Epithelial cell of proximal tubule (primary cell): ENCODE measurements at regions not wholly inside any gene's neighbourhood (a gene's known extent, or its start where the extent isn't known, plus 50 kb on each side); places are given as distances from the start of the nearest gene placed in this dataset.

Experiments used
- DNase-seq: peaks from one replicate; pipeline ENCODE4 v3.0.0-alpha.2; 2011; ENCODE audit warnings: low read depth
- H3K4me3 ChIP-seq: 2 replicates; pipeline ENCODE4 v1.5.1; 2011; ENCODE audit warnings: low read depth, mild to moderate bottlenecking, low read length
- CTCF ChIP-seq: conservative IDR thresholded peaks from 2 replicates; pipeline ENCODE4 v1.5.1; 2012; ENCODE audit warnings: low read depth, mild to moderate bottlenecking, low read length

- DNase-seq: no peak
- no peak for TF ChIP-seq CTCF
These were observed 648.1 kb downstream of the USP25 start for GRCh38 chr21:16377857-16378256.

GRCh38 chr21:16378525-16378924 lies 648.7 kb downstream of the USP25 start:
- DNase-seq: no peak

More at GRCh38 chr21:16377857-16378256, 648.1 kb downstream of the USP25 start:
- no peak overlapping the region for H3K4me3 ChIP-seq

GRCh38 chr21:16388291-16388690 lies 658.5 kb downstream of the USP25 start:
- DNase-seq: no peak
- H3K4me3 ChIP-seq: no peak overlapping the region
- TF ChIP-seq CTCF: no peak

More at GRCh38 chr21:16378525-16378924, 648.7 kb downstream of the USP25 start:
- H3K4me3 ChIP-seq: no peak overlapping the region
- no peak for TF ChIP-seq CTCF

- H3K4me3 ChIP-seq: peak overlapping the region; percentile 15
- TF ChIP-seq CTCF: no peak
- DNase-seq: peak; percentile 31
These were observed 659.3 kb downstream of the USP25 start for GRCh38 chr21:16388911-16389560.

GRCh38 chr21:16389643-16390042 lies 659.9 kb downstream of the USP25 start:
- TF ChIP-seq CTCF: no peak
- H3K4me3 ChIP-seq: peak overlapping the region; percentile 15
- no peak for DNase-seq

GRCh38 chr21:16395285-16395684 lies 665.5 kb downstream of the USP25 start:
- DNase-seq: no peak
- H3K4me3 ChIP-seq: no peak overlapping the region
- TF ChIP-seq CTCF: no peak

- no peak for DNase-seq
- TF ChIP-seq CTCF: no peak
These were observed 673.0 kb downstream of the USP25 start for GRCh38 chr21:16402752-16403151.

More at GRCh38 chr21:16402752-16403151, 673.0 kb downstream of the USP25 start:
- no peak overlapping the region for H3K4me3 ChIP-seq
